NCI-H1105 treated with DMSO at 0.1 percent for 48 hours (cell line): ENCODE measurements at regions not wholly inside any gene's neighbourhood (a gene's known extent, or its start where the extent isn't known, plus 50 kb on each side); places are given as distances from the start of the nearest gene placed in this dataset.
"Not testable (repeated sequence)": the region's sequence is repeated elsewhere in the genome, so short reads cannot be mapped to it uniquely, and the experiment has no call there.

Source experiments
- DNase-seq: peaks from one replicate; lab custom pipeline; 2025; lab: John Stamatoyannopoulos, UW

- no peak for DNase-seq
These were observed 107.6 kb downstream of the GOSR1 start for GRCh38 chr17:30584810-30585209.

GRCh38 chr17:30580916-30581315, 103.7 kb downstream of the GOSR1 start:
- no peak for DNase-seq

- DNase-seq, result no peak
These were observed 102.6 kb downstream of the GOSR1 start for GRCh38 chr17:30579610-30580315.

GRCh38 chr17:30578015-30578717, 101.0 kb downstream of the GOSR1 start:
- DNase-seq, result not testable (repeated sequence)
